ENCODE measurements at regions not wholly inside any gene's neighbourhood (a gene's known extent, or its start where the extent isn't known, plus 50 kb on each side); places are given as distances from the start of the nearest gene placed in this dataset.

DNA sequence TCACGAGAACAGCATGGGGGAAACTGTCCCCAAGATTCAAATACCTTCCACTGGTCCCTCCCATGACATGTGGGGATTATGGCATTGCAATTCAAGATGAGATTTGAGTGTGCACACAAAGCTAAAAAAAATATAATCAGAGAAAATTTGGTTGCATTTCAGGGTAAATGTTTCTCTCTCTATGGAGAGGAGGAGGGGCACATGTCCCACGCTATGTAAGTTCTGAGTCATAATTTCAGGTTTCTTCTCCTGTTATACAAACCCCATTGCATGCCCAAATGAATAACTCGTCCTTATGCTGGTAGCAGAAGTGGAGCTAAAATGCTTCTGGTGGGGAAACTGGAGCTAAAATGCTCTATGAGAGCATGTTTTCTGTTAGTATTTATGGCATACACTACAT is 209.7 kb upstream of the DCBLD2 start:
- TF ChIP-seq POLR2AphosphoS5 (IDR thresholded peaks at IDR 0.05; ENCODE audit: low read depth, low read length): no peak
- no peak for TF ChIP-seq TAF1 (IDR thresholded peaks at IDR 0.05; ENCODE audit: borderline replicate concordance, low read depth, low read length)

All from GM12892 (cell line).